ENCODE measurements at regions not wholly inside any gene's neighbourhood (a gene's known extent, or its start where the extent isn't known, plus 50 kb on each side); places are given as distances from the start of the nearest gene placed in this dataset.

DNA sequence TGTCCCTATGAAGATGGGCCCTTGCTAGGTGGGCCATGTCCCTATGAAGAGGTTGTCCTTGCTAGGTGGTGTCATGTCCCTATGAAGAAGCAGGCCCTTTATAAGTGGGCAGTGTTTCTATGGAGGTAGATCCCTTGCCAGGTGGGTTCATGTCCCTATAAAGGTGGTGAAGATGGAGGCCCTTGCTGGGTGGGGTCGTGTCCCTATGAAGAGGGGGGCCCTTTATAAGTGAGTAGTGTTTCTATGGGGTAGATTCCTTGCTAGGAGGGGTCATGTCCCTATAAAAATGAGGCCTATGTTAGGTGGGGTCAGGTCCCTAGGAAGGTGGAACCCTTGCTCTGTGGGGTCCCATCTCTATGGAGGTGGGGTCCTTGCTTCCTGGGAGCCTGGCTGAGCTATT lies 283.4 kb upstream of the IRX2 start:
- Histone ChIP-seq H3K36me3 (no peaks in the 10 kb centered on the region), H3K4me1 (no peaks in the 10 kb centered on the region), H3K27me3 (no peaks in the 10 kb centered on the region), H3K27ac (no peak overlapping the region), H3K4me3 (no peak overlapping the region), H3K9me3 (no peaks in the 10 kb centered on the region)
- 53 to 62% methylated on average over 1 of the region's 1 CpG for WGBS, 2 donors
- ATAC-seq (ENCODE audit: low FRiP score in 2 of 2), result no peak
- no peak for TF ChIP-seq CTCF (IDR thresholded peaks at IDR 0.05)
- no peak for DNase-seq

DNA sequence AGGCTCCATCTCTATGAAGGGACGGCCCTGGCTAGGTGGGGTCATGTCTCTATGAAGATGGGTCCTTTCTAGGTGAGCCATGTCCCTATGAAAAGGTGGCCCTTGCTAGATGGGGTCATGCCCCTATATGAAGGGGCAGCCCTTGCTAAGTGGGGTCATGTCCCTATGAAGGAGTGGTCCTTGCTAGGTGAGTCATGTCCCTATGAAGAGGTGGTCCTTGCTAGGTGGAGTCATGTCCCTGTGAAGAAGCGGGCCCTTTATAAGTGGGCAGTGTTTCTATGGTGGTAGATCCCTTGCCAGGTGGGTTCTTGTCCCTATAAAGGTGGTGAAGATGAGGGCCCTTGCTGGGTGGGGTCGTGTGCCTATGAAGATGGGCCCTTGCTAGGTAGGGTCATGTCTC lies 283.0 kb upstream of the IRX2 start:
- H3K9me3 ChIP-seq, result no peaks in the 10 kb centered on the region
- no peaks in the 10 kb centered on the region for H3K4me1 ChIP-seq
- no peak for TF ChIP-seq POLR2AphosphoS5 (IDR thresholded peaks at IDR 0.05)
- ATAC-seq (ENCODE audit: low FRiP score in 2 of 2), result peak in 1 of 2 donors; percentile 17
- WGBS, 2 donors, result 62 to 72% methylated on average over 3 of the region's 3 CpGs
- no peak overlapping the region for H3K27ac ChIP-seq
- no peaks in the 10 kb centered on the region for H3K36me3 ChIP-seq
- DNase-seq, result no peak
- H3K4me3 ChIP-seq, result no peak overlapping the region
- H3K27me3 ChIP-seq, result no peaks in the 10 kb centered on the region

DNA sequence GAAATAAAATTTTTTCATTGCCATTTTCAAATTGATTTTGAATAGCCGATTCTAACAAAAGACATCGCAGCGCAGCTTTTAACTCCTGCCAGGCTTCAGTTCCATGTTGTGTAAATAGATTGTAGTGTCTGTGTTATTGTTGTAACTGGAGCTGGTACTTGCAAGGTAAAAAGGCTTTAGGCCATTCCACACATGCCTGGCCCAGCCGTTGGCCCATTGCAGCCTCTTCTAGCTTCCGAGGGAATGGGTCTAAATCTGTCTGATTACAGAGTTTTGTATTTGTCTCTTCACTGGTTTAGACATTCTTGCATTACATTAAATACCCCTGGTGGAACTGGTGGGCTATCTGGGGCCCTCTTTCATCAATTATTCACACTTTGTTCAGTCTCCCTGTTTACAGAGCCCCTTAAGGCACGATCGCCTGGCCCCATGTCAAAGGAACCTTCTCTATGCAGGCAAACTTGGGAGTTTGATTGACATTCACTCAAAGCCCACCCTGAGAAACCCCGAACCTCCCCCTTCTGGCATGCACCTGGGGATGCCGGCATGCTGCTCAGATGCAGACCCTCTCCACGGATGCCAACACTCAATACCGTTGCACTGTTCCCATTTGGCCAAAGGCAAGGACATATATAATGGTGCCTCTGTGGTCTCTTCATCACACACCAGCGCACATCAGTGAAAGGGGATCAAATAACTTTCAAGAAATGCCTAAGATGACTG lies 281.7 kb upstream of the IRX2 start:
- DNase-seq (no peak), ATAC-seq (ENCODE audit: low FRiP score in 2 of 2) (no peak)
- H3K9me3 ChIP-seq, result no peaks in the 10 kb centered on the region
- 76 to 77% methylated on average over 12 of the region's 12 CpGs for WGBS, 2 donors
- no peaks in the 10 kb centered on the region for H3K27me3 ChIP-seq
- no peak overlapping the region for H3K27ac ChIP-seq
- no peaks in the 10 kb centered on the region for H3K36me3 ChIP-seq
- no peaks in the 10 kb centered on the region for H3K4me1 ChIP-seq
- no peak overlapping the region for H3K4me3 ChIP-seq
- no peak for TF ChIP-seq EP300 (IDR thresholded peaks at IDR 0.05)
- no peak for TF ChIP-seq POLR2AphosphoS5 (IDR thresholded peaks at IDR 0.05)
- TF ChIP-seq POLR2A (IDR thresholded peaks at IDR 0.05), result no peak
- no peak for TF ChIP-seq CTCF (IDR thresholded peaks at IDR 0.05)

GRCh38 chr5:3032513-3032912 lies 281.0 kb upstream of the IRX2 start:
- no peak for ATAC-seq (ENCODE audit: low FRiP score in 2 of 2)
- Histone ChIP-seq H3K4me1 (no peaks in the 10 kb centered on the region), H3K36me3 (no peaks in the 10 kb centered on the region), H3K4me3 (no peak overlapping the region), H3K9me3 (no peaks in the 10 kb centered on the region), H3K27ac (no peak overlapping the region), H3K27me3 (no peaks in the 10 kb centered on the region)
- 77% methylated on average over 6 of the region's 6 CpGs for WGBS, 2 donors
- DNase-seq, result no peak
- TF ChIP-seq CTCF (IDR thresholded peaks at IDR 0.05), result no peak
- TF ChIP-seq POLR2A (IDR thresholded peaks at IDR 0.05), result no peak
- no peak for TF ChIP-seq EP300 (IDR thresholded peaks at IDR 0.05)
- TF ChIP-seq POLR2AphosphoS5 (IDR thresholded peaks at IDR 0.05), result no peak

DNA sequence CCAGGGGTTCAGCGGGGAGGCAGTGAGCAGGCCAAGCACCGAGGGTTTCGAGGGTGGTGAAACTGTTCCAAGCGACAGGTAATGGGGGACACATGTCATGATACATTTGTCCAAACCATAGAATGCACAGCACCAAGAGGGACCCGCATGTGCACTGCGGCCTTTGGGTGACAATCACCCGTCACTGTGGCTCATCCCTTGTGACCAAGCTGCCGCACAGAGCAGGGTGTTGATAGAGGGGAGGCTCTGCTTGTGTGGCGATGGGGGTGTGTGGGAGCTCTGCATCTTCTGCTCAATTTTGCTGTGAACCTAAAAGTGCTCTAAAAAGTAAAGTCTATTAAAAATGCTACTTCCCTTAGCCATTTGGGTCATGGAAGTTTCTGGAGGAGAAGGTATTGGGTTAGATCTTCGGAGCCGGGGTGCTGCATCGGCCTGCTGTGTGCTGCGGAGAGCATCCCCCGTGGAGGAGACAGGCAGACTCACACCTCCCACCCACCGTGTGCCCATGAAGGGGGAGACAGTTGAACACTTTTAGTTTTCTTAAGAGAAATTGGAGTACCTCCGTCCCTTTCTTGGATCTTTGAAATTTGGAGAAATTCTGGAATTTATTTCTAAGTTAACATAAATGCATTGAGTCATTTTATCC lies 280.4 kb upstream of the IRX2 start:
- DNase-seq (peak in 1 of 2 donors; percentile 26), ATAC-seq (ENCODE audit: low FRiP score in 2 of 2) (no peak)
- Histone ChIP-seq H3K9me3 (peaks cover 0 to 4% (median 0%) of the 10 kb centered on the region in 4 donors), H3K27ac (no peak overlapping the region), H3K27me3 (no peaks in the 10 kb centered on the region), H3K36me3 (no peaks in the 10 kb centered on the region), H3K4me1 (no peaks in the 10 kb centered on the region), H3K4me3 (no peak overlapping the region)
- TF ChIP-seq POLR2AphosphoS5 (IDR thresholded peaks at IDR 0.05) (no peak), POLR2A (IDR thresholded peaks at IDR 0.05) (no peak), EP300 (IDR thresholded peaks at IDR 0.05) (no peak), CTCF (IDR thresholded peaks at IDR 0.05) (no peak)
- 89 to 90% methylated on average over 15 to 16 of the region's 16 CpGs for WGBS, 2 donors
